H1 (cell line): ENCODE measurements at regions not wholly inside any gene's neighbourhood (a gene's known extent, or its start where the extent isn't known, plus 50 kb on each side); places are given as distances from the start of the nearest gene placed in this dataset.

Source experiments
- GTF2F1 ChIP-seq: IDR thresholded peaks from 2 replicates; pipeline ENCODE4 v1.6.1; 2012; ENCODE audit warnings: low read depth, low read length, improper control_type of control experiment, borderline replicate concordance
- NRF1 ChIP-seq: IDR thresholded peaks from 2 replicates; pipeline ENCODE4 v1.6.1; 2011; ENCODE audit warnings: mild to moderate bottlenecking, low read depth, low read length, improper control_type of control experiment
- RAD21 ChIP-seq, 2 experiments: IDR thresholded peaks in 1 of 2; conservative IDR thresholded peaks in 1 of 2; 2 replicates each; pipeline ENCODE4 v1.6.1; 2011; ENCODE audit warnings: low read depth in 2 of 2, low read length in 2 of 2, improper control_type of control experiment in 1 of 2, inconsistent platforms in 1 of 2, mild to moderate bottlenecking in 1 of 2, moderate library complexity in 1 of 2
- SP4 ChIP-seq: IDR thresholded peaks from 2 replicates; pipeline ENCODE4 v1.6.1; 2012; ENCODE audit warnings: low read length, inconsistent platforms
- SRF ChIP-seq: IDR thresholded peaks from 2 replicates; pipeline ENCODE4 v1.6.1; 2011; ENCODE audit warnings: mild to moderate bottlenecking, low read depth, low read length, moderate library complexity
- SUZ12 ChIP-seq: fragments of 200-600 bp; sonication (generic); IDR thresholded peaks from 2 replicates; pipeline ENCODE4 v1.6.1; 2012; ENCODE audit warnings: mild to moderate bottlenecking, inconsistent platforms, low read length, moderate library complexity, mixed read lengths
- ZNF274 ChIP-seq: IDR thresholded peaks from 2 replicates; pipeline ENCODE4 v1.7.0; 2012; ENCODE audit warnings: low read length, borderline replicate concordance; ENCODE audit errors: extremely low read depth
- TF ChIP-seq, protein P1 (sequence below): fragments of 300-600 bp; sonication (generic); IDR thresholded peaks from 2 replicates; pipeline ENCODE4 v1.7.1; 2012; ENCODE audit warnings: low read length, moderate library complexity, mild to moderate bottlenecking, inconsistent platforms; ENCODE audit not compliant: insufficient replicate concordance

GRCh38 chr1:90104941-90105538 is 110.1 kb downstream of the ZNF326 start (continued):
- TF ChIP-seq NRF1 (no peak), GTF2F1 (no peak), RAD21 (IDR thresholded peaks at IDR 0.05 in 1 of 2, conservative IDR thresholded peaks at IDR 0.05 in 1 of 2; ENCODE audit: low read depth in 2 of 2, low read length in 2 of 2) (no peak), SP4 (no peak), ZNF274 (no peak), SRF (no peak), SUZ12 (no peak)
- TF ChIP-seq, protein P1, sequence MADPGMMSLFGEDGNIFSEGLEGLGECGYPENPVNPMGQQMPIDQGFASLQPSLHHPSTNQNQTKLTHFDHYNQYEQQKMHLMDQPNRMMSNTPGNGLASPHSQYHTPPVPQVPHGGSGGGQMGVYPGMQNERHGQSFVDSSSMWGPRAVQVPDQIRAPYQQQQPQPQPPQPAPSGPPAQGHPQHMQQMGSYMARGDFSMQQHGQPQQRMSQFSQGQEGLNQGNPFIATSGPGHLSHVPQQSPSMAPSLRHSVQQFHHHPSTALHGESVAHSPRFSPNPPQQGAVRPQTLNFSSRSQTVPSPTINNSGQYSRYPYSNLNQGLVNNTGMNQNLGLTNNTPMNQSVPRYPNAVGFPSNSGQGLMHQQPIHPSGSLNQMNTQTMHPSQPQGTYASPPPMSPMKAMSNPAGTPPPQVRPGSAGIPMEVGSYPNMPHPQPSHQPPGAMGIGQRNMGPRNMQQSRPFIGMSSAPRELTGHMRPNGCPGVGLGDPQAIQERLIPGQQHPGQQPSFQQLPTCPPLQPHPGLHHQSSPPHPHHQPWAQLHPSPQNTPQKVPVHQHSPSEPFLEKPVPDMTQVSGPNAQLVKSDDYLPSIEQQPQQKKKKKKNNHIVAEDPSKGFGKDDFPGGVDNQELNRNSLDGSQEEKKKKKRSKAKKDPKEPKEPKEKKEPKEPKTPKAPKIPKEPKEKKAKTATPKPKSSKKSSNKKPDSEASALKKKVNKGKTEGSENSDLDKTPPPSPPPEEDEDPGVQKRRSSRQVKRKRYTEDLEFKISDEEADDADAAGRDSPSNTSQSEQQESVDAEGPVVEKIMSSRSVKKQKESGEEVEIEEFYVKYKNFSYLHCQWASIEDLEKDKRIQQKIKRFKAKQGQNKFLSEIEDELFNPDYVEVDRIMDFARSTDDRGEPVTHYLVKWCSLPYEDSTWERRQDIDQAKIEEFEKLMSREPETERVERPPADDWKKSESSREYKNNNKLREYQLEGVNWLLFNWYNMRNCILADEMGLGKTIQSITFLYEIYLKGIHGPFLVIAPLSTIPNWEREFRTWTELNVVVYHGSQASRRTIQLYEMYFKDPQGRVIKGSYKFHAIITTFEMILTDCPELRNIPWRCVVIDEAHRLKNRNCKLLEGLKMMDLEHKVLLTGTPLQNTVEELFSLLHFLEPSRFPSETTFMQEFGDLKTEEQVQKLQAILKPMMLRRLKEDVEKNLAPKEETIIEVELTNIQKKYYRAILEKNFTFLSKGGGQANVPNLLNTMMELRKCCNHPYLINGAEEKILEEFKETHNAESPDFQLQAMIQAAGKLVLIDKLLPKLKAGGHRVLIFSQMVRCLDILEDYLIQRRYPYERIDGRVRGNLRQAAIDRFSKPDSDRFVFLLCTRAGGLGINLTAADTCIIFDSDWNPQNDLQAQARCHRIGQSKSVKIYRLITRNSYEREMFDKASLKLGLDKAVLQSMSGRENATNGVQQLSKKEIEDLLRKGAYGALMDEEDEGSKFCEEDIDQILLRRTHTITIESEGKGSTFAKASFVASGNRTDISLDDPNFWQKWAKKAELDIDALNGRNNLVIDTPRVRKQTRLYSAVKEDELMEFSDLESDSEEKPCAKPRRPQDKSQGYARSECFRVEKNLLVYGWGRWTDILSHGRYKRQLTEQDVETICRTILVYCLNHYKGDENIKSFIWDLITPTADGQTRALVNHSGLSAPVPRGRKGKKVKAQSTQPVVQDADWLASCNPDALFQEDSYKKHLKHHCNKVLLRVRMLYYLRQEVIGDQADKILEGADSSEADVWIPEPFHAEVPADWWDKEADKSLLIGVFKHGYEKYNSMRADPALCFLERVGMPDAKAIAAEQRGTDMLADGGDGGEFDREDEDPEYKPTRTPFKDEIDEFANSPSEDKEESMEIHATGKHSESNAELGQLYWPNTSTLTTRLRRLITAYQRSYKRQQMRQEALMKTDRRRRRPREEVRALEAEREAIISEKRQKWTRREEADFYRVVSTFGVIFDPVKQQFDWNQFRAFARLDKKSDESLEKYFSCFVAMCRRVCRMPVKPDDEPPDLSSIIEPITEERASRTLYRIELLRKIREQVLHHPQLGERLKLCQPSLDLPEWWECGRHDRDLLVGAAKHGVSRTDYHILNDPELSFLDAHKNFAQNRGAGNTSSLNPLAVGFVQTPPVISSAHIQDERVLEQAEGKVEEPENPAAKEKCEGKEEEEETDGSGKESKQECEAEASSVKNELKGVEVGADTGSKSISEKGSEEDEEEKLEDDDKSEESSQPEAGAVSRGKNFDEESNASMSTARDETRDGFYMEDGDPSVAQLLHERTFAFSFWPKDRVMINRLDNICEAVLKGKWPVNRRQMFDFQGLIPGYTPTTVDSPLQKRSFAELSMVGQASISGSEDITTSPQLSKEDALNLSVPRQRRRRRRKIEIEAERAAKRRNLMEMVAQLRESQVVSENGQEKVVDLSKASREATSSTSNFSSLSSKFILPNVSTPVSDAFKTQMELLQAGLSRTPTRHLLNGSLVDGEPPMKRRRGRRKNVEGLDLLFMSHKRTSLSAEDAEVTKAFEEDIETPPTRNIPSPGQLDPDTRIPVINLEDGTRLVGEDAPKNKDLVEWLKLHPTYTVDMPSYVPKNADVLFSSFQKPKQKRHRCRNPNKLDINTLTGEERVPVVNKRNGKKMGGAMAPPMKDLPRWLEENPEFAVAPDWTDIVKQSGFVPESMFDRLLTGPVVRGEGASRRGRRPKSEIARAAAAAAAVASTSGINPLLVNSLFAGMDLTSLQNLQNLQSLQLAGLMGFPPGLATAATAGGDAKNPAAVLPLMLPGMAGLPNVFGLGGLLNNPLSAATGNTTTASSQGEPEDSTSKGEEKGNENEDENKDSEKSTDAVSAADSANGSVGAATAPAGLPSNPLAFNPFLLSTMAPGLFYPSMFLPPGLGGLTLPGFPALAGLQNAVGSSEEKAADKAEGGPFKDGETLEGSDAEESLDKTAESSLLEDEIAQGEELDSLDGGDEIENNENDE = no peak
